Nephron (organoid): ENCODE measurements at regions not wholly inside any gene's neighbourhood (a gene's known extent, or its start where the extent isn't known, plus 50 kb on each side); places are given as distances from the start of the nearest gene placed in this dataset.

Experiments used
- H3K27ac Mint-ChIP-seq, 3 experiments: 2 replicates each; pipeline ENCODE4 v1.8.0; 2020; ENCODE audit warnings: mixed read lengths in 3 of 3, mild to moderate bottlenecking in 2 of 3, moderate library complexity in 1 of 3
- H3K27me3 Mint-ChIP-seq: 2 replicates; pipeline ENCODE4 v1.8.0; 2021; ENCODE audit warnings: low read depth, mild to moderate bottlenecking, moderate library complexity, mixed read lengths
- H3K36me3 Mint-ChIP-seq: 2 replicates; pipeline ENCODE4 v1.8.0; 2020; ENCODE audit warnings: low read depth, mixed read lengths
- H3K4me1 Mint-ChIP-seq: 2 replicates; pipeline ENCODE4 v1.8.0; 2020; ENCODE audit warnings: mixed read lengths
- H3K4me3 Mint-ChIP-seq, 3 experiments: 2 replicates each; pipeline ENCODE4 v1.8.0; 2020; ENCODE audit warnings: mild to moderate bottlenecking in 3 of 3, mixed read lengths in 3 of 3, moderate library complexity in 2 of 3
- H3K9me3 Mint-ChIP-seq: 2 replicates; pipeline ENCODE4 v1.8.0; 2020; ENCODE audit warnings: mixed read lengths
- TF ChIP-seq, protein P1 (sequence below), 3 experiments: fragments of 200-600 bp; sonication (generic); IDR thresholded peaks; one replicate each; pipeline ENCODE4 v1.5.0; 2021; ENCODE audit warnings: antibody characterized with exemption in 3 of 3; ENCODE audit not compliant: unreplicated experiment in 3 of 3

DNA sequence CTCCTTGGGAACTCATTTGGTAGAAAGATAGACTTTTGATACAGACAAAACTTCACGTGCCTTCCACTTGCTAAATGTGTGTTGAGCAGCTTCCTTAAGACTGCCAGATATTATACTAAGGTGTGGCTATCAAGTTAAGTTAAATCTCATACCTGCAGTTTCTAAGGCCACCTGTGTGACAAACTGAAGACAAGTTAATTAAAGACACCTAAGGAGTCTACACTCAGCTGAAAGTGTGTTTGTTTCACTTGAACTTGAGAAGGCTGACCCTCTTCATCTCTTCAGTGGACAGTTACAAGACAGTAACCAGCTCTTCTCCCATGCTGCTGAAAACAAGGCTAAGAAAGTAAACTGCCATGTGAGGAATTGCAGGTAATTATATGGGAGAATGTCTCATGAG lies 124.0 kb downstream of the NPY start:
- Mint-ChIP-seq H3K4me3 (no peak overlapping the region), H3K9me3 (peaks cover under 1% of the 10 kb centered on the region), H3K36me3 (no peaks in the 10 kb centered on the region), H3K27ac (no peak overlapping the region), H3K27me3 (no peaks in the 10 kb centered on the region), H3K4me1 (peaks cover 5% of the 10 kb centered on the region)
- TF ChIP-seq, protein P1, sequence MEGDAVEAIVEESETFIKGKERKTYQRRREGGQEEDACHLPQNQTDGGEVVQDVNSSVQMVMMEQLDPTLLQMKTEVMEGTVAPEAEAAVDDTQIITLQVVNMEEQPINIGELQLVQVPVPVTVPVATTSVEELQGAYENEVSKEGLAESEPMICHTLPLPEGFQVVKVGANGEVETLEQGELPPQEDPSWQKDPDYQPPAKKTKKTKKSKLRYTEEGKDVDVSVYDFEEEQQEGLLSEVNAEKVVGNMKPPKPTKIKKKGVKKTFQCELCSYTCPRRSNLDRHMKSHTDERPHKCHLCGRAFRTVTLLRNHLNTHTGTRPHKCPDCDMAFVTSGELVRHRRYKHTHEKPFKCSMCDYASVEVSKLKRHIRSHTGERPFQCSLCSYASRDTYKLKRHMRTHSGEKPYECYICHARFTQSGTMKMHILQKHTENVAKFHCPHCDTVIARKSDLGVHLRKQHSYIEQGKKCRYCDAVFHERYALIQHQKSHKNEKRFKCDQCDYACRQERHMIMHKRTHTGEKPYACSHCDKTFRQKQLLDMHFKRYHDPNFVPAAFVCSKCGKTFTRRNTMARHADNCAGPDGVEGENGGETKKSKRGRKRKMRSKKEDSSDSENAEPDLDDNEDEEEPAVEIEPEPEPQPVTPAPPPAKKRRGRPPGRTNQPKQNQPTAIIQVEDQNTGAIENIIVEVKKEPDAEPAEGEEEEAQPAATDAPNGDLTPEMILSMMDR (IDR thresholded peaks at IDR 0.05; ENCODE audit: unreplicated experiment in 3 of 3): no peak

DNA sequence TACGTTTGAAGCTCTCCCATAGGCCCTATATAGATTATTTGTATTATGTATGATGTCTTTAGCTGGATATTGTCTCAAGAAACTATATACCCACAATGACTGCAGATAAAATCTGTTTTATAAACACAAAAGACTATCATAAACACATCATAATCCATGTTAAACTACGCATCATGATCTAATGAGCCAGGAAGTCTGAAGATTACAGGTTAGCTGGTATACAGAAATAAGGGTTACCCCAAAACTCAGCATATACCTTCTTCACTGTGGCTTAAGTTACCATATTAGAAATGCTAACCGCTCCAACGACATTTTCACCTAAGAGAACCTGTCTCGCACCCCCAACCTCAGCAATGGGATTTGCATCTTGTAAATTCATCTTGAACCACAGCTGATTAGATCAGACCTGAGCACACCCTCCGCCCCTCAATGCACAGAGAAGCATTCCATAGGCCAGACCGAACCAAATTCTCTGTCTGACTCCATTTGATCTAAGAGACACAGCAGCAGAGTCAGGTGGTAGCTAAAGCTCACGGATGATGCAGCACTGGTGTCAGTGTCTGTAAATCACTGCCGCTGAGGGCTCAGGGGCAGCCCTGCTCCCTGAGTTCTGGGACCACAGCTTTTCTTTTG lies 124.9 kb downstream of the NPY start:
- Mint-ChIP-seq H3K4me1 (peaks cover 5% of the 10 kb centered on the region), H3K36me3 (no peaks in the 10 kb centered on the region), H3K9me3 (peaks cover 5% of the 10 kb centered on the region), H3K27me3 (no peaks in the 10 kb centered on the region), H3K27ac (no peak overlapping the region), H3K4me3 (no peak overlapping the region)
- TF ChIP-seq, protein P1 (IDR thresholded peaks at IDR 0.05; ENCODE audit: unreplicated experiment in 3 of 3): no peak

DNA sequence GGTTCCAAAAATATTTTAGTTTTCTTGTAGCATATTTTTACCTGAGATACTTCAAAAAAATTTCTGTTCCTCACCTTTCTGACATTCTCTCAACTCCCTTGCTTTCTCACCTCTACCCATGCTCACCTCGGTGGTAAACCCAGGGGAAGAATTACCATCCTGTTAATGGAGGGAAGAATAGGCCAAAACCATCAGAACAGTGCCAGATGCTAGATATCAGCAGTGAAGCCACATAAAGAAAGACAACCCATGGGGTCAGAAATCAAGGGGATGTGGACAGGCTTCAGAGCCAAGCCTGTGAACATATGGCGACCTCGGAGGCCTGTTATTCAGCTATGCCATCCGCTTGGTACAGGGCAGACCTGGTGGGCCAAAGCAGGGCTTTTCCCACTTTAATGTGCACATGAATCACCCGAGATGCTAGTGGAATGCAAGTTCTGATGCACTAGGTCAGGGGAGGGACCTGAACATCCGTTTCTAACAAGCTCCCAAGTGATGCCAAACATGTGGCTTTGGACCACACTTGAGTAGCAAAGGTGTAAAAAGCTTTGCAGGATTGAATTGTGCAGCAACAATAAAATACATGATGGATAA lies 125.5 kb downstream of the NPY start:
- no peak overlapping the region for H3K27ac Mint-ChIP-seq
- peaks cover 5% of the 10 kb centered on the region for H3K4me1 Mint-ChIP-seq
- TF ChIP-seq, protein P1 (IDR thresholded peaks at IDR 0.05; ENCODE audit: unreplicated experiment in 3 of 3): no peak
- H3K4me3 Mint-ChIP-seq: no peak overlapping the region
- no peaks in the 10 kb centered on the region for H3K27me3 Mint-ChIP-seq
- no peaks in the 10 kb centered on the region for H3K36me3 Mint-ChIP-seq
- peaks cover 5% of the 10 kb centered on the region for H3K9me3 Mint-ChIP-seq

DNA sequence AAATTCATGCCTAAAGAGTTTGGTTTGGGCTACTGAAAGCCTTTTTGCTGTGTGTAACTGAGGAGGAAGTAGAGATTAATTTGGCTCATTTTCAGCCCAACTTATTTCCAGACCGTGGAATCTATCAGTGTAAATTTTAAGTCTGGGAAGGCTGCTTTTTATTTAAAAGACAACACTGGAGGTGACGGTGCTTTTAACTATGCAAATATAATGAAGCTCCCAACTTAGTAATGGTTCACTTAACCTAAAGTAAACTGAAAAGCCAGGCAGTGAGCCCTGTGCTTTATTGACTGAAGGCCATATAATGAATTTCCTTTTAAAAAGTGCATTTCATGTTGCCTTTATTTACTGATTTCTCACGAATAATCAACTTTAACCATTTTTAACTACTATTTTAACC lies 127.2 kb downstream of the NPY start:
- Mint-ChIP-seq H3K4me1 (no peaks in the 10 kb centered on the region), H3K27ac (no peak overlapping the region), H3K27me3 (no peaks in the 10 kb centered on the region), H3K4me3 (no peak overlapping the region), H3K36me3 (no peaks in the 10 kb centered on the region), H3K9me3 (peaks cover 5% of the 10 kb centered on the region)
- TF ChIP-seq, protein P1 (IDR thresholded peaks at IDR 0.05; ENCODE audit: unreplicated experiment in 3 of 3): no peak

DNA sequence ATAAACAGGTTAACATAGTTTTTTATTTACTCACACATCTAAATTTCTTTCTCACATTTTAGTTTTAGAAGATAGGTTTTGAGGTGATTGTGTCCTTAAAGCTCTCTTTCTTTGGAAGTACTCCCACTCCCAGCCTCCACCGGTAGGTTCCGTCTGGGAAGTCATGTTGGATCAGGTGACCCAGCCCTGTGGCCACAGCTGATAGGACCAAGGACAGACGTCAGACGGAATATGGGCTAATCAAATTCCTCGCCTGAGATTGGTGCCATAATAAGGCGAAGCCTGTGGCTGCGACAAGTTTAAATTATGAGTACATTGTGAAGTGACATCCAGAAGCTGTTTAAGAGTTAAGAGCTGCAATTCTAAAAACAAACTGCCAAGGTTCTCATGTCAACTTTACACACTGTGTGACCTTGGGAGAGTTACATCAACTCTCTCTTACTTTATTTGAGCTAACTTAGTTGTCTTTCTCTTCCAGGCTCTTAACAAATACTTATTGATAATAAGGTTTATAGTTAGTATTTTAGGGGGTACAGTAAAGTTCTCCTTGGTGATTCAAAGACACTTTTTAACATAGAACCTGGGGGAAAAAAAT lies 133.6 kb downstream of the NPY start:
- H3K27ac Mint-ChIP-seq: no peak overlapping the region
- H3K36me3 Mint-ChIP-seq: no peaks in the 10 kb centered on the region
- H3K4me1 Mint-ChIP-seq: peaks cover 11% of the 10 kb centered on the region
- TF ChIP-seq, protein P1 (IDR thresholded peaks at IDR 0.05; ENCODE audit: unreplicated experiment in 3 of 3): no peak
- H3K4me3 Mint-ChIP-seq: no peak overlapping the region
- H3K27me3 Mint-ChIP-seq: peaks cover 3% of the 10 kb centered on the region
- peaks cover 5% of the 10 kb centered on the region for H3K9me3 Mint-ChIP-seq
